Mucosa of descending colon (tissue), 3 donors: ENCODE measurements at regions not wholly inside any gene's neighbourhood (a gene's known extent, or its start where the extent isn't known, plus 50 kb on each side); places are given as distances from the start of the nearest gene placed in this dataset.
"Not testable (repeated sequence)": the region's sequence is repeated elsewhere in the genome, so short reads cannot be mapped to it uniquely, and the experiment has no call there.

Experiments
- ATAC-seq: fragments of 200-7000 bp; cut with Tn5 transposase; one replicate; pipeline ENCODE4 v1.9.1; 2020; ENCODE audit warnings: mild to moderate bottlenecking, moderate library complexity
- DNase-seq, 3 donors: peaks; one replicate each; pipeline ENCODE4 v3.0.0-alpha.2; 2020
- H3K36me3 ChIP-seq: fragments of 200-600 bp; one replicate; pipeline ENCODE4 v1.8.0; 2021; ENCODE audit warnings: low read depth, mild to moderate bottlenecking
- H3K4me1 ChIP-seq: fragments of 200-600 bp; one replicate; pipeline ENCODE4 v1.8.0; 2021; ENCODE audit warnings: low read depth, mild to moderate bottlenecking
- H3K4me3 ChIP-seq: fragments of 200-600 bp; one replicate; pipeline ENCODE4 v1.8.0; 2021; ENCODE audit warnings: mild to moderate bottlenecking
- H3K9me3 ChIP-seq: fragments of 200-600 bp; one replicate; pipeline ENCODE4 v1.8.0; 2021; ENCODE audit warnings: mild to moderate bottlenecking
- intact Hi-C, 2 donors: fragments of 100-400 bp; cut with DNase I in 1 of 2; cut with micrococcal nuclease in 1 of 2; formaldehyde crosslinking; loops; one replicate each; pipeline versions ENCODE4 v1.11.0 to v1.11.1; 2022; cut with DNase I, micrococcal nuclease
- donor health status: DM: no; HTN: no; CAD: no; lungs with moderate emphysema.
- donor health status: DM: no; HTN: no; CAD: no.
- donor health status: DM: no; HTN: yes; CAD: no.

GRCh38 chr6:68897-69561 is 223.3 kb upstream of the DUSP22 start:
- H3K4me3 ChIP-seq, H3K36me3 ChIP-seq, intact Hi-C loops, H3K9me3 ChIP-seq, H3K4me1 ChIP-seq: not testable (repeated sequence)
- DNase-seq (peak in 1 of 3 donors; percentile 1), ATAC-seq (peak; percentile 77)
